UCSD-AML1 (cell line): ENCODE measurements at regions not wholly inside any gene's neighbourhood (a gene's known extent, or its start where the extent isn't known, plus 50 kb on each side); places are given as distances from the start of the nearest gene placed in this dataset.
"Not testable (repeated sequence)": the region's sequence is repeated elsewhere in the genome, so short reads cannot be mapped to it uniquely, and the experiment has no call there.

Experiments
- DNase-seq: peaks from one replicate; lab custom pipeline; 2025; ENCODE audit not compliant: unreplicated experiment; lab: John Stamatoyannopoulos, UW

- DNase-seq, result no peak
Measured at GRCh38 chr10:36462194-36462593, 663.2 kb upstream of the ANKRD30A start.

- DNase-seq, result not testable (repeated sequence)
Measured at GRCh38 chr10:36458437-36458836, 667.0 kb upstream of the ANKRD30A start.

GRCh38 chr10:36457751-36458150, 667.6 kb upstream of the ANKRD30A start:
- DNase-seq, result no peak

GRCh38 chr10:36455526-36456133, 669.8 kb upstream of the ANKRD30A start:
- DNase-seq, result no peak

- DNase-seq, result no peak
Measured at GRCh38 chr10:36452851-36453250, 672.5 kb upstream of the ANKRD30A start.

- no peak for DNase-seq
Measured at GRCh38 chr10:36451391-36451970, 673.9 kb upstream of the ANKRD30A start.

- no peak for DNase-seq
Measured at GRCh38 chr10:36450380-36450779, 675.0 kb upstream of the ANKRD30A start.

GRCh38 chr10:36448760-36449691, 676.4 kb upstream of the ANKRD30A start:
- no peak for DNase-seq

- no peak for DNase-seq
Measured at GRCh38 chr10:36446881-36447280, 678.5 kb upstream of the ANKRD30A start.

GRCh38 chr10:36443233-36443632, 682.2 kb upstream of the ANKRD30A start:
- no peak for DNase-seq

GRCh38 chr10:36441557-36441956, 683.8 kb upstream of the ANKRD30A start:
- no peak for DNase-seq

- no peak for DNase-seq
Measured at GRCh38 chr10:36440539-36440938, 684.9 kb upstream of the ANKRD30A start.

- DNase-seq, result no peak
Measured at GRCh38 chr10:36437367-36437766, 688.0 kb upstream of the ANKRD30A start.

GRCh38 chr10:36428507-36428906, 696.9 kb upstream of the ANKRD30A start:
- DNase-seq, result no peak

GRCh38 chr10:36425131-36425797, 700.1 kb upstream of the ANKRD30A start:
- DNase-seq, result no peak

GRCh38 chr10:36424502-36424901, 700.9 kb upstream of the ANKRD30A start:
- no peak for DNase-seq

- DNase-seq, result no peak
Measured at GRCh38 chr10:36423821-36424248, 701.6 kb upstream of the ANKRD30A start.

- no peak for DNase-seq
Measured at GRCh38 chr10:36421992-36422391, 703.4 kb upstream of the ANKRD30A start.

GRCh38 chr10:36416513-36416912, 708.9 kb upstream of the ANKRD30A start:
- DNase-seq, result no peak

- DNase-seq, result no peak
Measured at GRCh38 chr10:36412942-36413341, 712.5 kb upstream of the ANKRD30A start.

- DNase-seq, result not testable (repeated sequence)
Measured at GRCh38 chr10:36400238-36400637, 725.2 kb upstream of the ANKRD30A start.
